ENCODE measurements at regions not wholly inside any gene's neighbourhood (a gene's known extent, or its start where the extent isn't known, plus 50 kb on each side); places are given as distances from the start of the nearest gene placed in this dataset.

DNA sequence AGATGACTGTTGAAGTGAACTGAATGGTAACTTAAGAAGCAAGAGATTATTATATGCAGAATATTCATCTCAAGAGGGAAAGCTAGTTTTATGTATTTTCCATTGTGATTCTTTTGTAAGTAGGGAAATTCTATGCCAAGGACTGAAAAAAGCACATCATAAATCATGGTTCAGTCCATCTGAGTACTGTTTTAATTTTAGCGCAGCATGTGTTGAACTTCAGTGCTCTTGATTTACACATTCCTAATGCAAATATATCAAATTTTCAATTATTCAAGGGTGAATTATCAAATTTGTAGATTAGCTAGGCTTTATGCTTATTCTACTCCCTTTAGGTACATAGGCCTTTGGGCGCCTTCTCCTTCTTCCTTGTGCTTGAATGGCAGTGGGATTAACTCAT lies 50.3 kb upstream of the TCF12 start:
- no peak for DNase-seq (ENCODE audit: low spot score)

DNA sequence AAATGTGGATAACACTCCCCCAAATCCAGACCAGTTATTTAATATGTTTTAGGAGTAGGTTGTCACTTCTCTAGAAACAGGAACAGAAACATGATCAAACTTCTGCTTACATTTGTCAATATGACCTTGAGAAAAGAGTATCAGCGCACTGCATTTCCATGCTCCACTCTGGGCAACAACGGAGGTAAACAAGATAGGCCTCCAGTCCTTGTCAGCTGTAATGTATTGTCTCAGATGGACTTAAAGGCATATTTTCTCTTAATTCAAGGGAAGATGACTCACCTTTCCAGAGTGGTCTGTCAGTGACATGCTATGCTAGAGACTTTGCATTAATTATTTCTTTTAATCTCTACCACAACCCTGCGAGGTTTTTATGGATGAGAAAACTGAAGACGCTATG lies 51.6 kb upstream of the TCF12 start:
- DNase-seq (ENCODE audit: low spot score), result no peak

DNA sequence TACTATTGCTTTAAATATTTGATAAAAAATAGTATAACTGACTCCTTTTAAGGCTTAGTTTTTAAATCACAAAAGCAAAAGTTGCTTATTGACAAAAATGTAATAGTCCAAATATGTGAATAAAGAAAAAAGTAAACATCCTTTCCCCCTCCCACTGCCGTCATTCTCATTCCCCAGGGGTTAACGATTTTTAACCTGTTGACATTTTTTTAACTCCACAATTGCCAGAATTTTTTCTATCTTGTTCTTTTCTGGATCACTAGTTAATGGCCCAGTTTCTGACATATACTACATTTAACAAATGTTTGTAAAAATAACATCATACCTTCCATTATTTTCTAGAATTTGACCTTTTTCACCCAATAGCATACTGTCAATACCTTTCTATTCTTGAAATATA lies 60.6 kb upstream of the TCF12 start:
- no peak for DNase-seq (ENCODE audit: low spot score)

DNA sequence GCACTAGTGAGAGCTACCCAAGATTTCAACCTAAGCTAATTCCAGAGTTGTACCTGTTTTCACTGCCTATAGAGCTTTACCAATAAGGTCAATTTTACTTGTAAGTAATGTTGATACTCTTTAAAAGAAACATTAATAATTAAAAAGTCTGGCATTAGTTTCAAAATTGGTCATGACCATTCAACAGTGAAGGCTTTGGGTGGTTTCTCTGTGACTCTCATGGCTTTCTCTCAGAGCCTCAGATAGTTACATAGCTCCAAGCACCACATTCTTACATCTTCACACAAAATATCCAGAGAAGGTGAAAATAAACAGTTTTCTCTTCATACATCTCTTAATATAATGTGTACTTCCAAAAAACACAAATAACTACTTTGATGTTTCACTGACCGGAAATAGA lies 61.5 kb upstream of the TCF12 start:
- no peak for DNase-seq (ENCODE audit: low spot score)

DNA sequence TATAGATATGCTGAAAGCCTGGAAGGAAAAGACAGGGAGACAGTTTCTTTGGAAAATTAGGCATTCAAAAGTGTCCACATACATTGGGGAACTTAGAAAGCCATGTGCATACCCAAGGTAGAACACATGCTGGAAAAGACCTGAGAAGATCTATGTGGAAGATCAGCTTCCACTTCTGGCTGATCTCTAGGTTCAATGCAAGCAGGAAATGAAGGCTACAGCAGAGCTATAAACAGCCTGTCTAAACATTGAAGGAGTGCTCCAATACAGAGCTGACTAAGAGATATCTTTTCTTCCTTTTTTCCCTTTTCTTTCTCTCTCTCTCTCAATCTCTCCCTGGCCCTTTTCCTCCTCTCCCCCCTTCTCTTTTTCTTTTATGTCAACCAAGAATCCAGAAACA lies 73.6 kb upstream of the TCF12 start:
- DNase-seq (ENCODE audit: low spot score), result no peak

DNA sequence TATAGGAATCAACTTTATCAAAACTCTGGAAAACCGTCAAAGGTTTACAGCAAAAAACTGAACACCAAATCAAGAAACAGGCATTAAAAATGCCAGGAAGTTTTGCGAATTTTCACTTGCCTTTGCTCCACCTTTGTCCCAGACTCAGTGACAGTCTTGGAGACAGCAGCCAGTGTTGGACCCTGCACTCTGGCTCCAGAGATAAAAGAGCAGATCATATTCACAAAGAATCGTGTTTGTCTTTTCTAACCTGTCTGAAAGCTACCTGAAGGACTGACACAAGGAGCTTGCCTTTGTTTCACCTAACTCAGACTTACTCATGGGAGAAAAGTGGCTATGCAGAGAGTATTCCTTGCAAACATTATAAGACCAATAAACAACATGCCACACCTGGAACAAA lies 74.0 kb upstream of the TCF12 start:
- no peak for DNase-seq (ENCODE audit: low spot score)

DNA sequence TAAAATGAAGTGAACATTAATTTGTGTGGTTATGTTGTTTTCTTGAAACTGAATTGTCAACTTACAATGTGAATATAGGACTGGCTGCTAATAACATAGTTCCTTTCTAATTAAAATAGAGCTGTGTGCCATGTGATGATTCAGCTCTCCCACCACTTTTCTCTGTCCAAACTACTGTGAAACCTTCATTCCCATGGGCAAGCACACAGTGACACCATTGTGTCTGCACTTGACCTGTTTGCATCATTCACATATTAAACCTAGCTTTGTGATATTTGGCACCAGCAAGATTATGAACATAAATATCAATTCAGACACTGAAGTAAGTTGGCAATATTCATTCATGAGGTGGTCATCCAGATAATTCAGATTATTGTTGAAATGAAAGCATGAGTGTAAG lies 78.8 kb upstream of the TCF12 start:
- no peak for DNase-seq (ENCODE audit: low spot score)

DNA sequence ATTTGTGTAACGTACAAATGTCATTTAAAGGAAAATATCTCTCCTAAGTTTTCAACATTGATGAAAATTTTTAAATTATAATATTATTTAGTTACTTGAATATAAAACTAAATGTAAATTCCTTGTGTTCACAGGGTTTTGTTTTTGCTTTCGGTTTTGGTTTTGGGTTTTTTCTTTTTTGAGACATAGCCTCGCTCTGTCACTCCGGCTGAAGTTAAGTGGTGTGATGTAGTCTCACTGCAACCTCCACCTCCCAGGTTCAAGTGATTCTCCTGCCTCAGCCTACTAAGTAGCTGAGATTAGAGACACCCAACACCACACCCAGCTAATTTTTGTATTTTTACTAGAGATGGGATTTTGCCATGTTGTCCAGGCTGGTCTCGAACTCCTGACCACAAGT lies 79.3 kb upstream of the TCF12 start:
- no peak for DNase-seq (ENCODE audit: low spot score)

DNA sequence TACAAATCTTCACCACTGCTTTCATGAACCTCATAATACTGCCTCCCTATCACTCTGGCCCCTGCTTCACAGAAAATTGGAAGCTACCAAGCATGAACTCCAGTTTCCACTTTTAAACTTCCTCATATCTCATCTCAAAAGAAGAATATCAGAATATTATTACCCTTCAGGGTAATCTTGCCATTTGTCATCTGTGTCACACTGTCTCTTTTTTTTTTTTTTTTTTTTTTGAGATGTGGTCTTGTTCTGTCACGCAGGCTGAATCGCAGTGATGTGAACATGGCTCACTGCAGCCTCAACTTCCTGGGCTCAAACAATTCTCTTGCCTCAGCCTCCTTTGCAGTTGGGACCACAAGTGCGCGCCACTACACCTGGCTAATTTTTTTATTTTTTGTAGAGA lies 80.4 kb upstream of the TCF12 start:
- DNase-seq (ENCODE audit: low spot score), result no peak

DNA sequence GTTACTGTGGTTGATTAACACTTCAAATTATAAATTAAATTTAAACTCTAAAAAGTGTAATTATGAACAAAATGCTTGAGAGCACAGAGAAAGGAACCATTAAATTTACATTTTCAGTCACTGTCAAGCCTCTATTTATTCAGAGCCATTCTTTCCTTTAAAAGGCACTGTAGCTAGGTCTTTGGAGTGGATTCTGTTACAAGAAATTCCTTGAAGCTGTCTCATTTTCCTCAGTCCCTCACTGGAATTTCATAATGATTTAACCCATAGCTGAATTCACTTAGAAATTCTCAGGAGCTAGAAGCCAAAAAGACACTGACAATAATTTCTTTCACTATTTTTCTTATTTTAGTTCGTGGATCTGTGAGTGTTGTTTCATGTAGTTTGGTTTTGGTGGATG lies 81.2 kb upstream of the TCF12 start:
- no peak for DNase-seq (ENCODE audit: low spot score)

DNA sequence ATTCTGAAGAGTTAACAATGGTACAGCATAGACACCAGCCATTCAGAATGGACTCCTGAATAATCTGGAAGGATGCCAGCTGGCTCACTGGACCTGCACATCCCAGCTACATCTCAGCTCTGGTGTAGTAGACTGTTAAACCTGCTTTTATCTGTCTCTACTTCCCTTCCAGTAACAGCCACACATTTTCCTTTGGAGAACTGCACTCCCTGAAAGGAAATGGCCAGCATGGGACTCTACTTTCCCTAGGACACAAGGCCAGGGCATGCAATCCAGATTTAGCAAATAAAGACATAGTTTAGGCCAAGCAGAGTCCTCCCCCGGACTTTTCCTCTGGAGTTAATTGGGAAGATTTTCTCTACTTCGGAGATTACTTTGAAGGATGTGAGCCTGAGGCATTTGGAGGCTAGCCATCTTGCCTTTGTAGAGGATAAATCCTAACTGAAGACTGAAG lies 82.7 kb upstream of the TCF12 start:
- DNase-seq (ENCODE audit: low spot score), result no peak

DNA sequence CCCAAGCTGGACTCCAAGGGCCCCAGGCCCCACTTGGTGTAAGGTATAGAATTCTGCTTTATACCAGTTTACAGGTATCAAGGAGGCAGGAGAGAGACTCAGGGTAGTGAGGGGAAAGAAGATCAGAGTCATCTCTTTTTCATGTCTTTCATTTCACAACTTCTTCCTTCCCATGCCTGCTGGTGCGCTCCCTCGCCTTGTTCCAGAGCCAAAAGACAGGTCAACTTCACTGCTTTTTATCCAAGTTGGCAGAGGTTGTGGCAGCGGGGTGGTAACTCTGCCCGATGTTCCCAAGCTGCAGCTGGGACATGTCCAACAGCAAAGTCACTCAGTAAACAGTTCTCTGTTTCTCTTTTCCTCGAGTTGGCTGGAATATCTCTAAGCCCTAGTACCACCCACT lies 86.3 kb upstream of the TCF12 start:
- DNase-seq (ENCODE audit: low spot score), result peak; percentile 61

DNA sequence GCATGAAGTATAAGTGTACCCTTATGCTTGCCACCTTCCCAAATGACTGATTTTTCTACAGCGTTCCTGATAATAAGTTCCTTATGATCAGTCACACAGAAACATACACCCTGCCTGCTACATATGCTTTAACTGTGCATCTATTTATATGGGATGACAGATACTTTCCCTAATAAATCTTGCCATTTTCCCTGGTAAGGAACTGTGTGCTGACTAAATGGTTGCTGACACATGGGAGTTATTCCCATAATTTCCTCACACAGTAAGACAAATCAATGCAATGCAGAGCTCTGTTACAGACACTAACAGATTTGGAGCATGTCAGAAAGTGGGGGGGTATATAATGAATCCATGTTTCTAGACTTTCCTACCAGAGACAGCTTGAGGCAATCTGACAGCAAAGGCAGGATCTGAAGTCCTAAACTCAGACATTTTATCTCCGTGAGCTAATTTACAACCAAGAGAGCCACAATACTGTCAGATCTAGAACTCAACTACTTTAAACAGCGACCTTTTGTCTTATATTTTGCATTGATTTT lies 86.9 kb upstream of the TCF12 start:
- no peak for DNase-seq (ENCODE audit: low spot score)

DNA sequence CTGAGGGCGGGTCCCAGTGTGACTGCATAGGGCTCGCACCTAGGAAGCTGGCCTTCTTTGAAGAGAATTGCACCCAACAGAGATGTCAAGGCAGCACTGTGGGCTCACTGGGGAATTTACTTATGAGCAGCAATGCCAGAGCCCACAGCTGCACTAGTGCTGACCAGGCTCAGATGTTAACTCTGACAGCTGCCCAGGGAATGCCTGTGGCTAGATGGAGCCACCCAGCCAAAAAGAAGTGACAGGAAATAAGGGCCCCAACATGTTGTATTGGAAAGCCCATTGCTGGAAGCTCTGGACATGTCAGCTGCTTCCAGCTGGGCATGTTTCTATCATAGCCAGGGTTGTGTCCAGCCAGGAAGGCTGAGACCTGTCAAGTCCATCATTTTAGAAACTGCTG lies 90.9 kb upstream of the ZNF280D start:
- peak; percentile 42 for DNase-seq (ENCODE audit: low spot score)

DNA sequence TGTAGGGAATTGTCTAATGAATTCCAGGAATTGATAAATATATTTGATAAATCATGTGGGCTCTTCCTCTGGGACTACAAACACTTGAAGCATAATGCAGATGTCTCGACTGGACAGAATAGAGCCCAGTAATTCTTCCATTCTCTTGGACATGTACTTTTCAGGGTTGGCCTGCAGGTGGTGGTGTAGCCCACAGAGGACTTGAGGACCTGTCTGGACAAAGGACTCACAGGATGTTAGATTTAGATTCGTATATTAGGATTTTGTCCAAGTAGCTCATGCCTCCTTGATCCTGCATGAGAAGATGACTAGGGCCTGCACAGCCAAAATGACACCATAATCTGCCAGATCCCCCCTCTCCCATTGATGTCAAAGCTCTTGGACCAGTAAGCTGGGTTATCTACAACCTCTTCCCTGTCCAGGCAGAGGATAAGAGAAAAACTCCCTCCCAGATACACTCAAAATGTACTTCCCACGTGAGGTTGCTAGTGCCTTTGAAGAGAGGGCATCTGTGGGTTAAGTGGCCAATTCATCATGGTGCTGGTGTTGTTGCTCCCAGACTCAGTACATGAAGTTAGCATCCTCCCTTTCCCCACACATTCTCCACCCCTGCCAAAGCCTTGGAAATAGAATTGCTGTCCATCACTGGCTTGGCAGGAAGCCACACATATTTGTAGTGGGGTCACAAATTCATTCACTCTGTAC lies 88.6 kb upstream of the ZNF280D start:
- peak; percentile 74 for DNase-seq (ENCODE audit: low spot score)

DNA sequence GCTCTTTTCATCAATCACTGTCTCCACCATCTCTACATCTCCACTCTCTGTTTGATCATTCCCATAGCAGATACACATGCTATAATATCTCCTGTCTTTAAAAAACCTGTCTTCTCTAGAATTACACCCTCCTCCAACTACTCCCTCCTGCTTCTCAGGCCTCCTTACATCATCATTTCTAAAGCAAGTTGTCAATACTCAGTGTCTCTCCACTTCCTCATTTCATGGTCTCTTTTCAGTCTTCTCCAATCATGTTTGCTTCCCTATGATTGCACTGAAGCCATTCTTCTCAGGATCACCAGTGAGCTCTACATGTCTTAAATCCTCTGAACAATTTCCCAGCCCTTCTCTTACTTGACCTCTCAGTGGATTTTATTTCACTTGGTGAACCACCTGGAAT lies 87.0 kb upstream of the ZNF280D start:
- no peak for DNase-seq (ENCODE audit: low spot score)

DNA sequence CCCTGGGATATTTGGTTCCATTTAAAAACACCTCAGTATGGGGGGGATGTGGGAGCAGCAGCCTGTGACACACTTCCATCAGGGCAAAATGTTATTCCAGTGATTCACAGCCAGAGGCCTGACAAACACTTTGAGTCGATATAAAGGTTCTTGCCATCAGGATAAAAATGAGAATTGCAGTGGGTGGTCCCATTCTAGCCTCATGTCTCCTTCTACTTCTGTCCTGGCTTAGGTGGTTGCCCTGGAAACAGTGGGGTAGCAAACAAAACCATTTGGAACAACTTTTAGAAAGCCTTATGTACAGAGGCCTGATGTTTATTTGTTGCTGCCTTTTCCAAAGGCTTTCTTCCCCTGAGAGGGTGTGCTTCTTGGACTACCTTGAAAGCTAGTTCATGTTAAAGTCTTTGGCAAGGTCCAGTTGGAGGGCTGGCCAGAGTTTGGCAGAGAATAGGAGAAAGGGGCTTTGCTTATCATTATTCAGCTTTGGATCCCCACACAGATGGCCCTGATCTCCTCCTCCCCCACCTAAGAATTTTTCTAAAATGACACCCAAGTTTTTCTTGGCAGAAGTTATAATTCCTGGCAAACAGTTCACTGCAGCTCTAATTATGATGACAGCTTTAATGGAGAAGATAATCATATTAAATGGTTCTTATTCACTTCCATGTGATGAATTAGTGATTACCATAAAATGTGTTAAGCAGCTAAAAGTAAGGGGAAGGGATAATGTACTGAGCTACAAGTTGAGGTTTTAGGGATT lies 84.2 kb upstream of the ZNF280D start:
- DNase-seq (ENCODE audit: low spot score), result peak; percentile 17

DNA sequence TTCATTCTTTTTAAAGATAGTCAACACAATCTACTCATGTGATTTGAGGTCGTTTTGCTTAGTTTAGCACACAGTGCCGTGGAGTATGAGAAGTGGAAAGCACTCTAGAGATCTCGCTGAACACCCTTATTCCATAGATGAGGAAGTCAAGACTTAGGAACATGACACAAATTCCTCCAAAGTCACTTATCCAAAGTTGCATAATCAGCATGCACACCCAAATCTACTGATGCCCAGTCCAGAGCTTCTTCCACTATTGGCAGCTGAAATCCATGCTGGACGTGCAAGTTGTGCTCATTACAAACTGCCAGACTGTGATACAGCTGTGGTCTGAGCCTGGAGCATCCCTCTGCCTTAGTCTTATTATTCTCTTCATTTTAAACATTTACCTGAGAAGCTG lies 83.5 kb upstream of the ZNF280D start:
- no peak for DNase-seq (ENCODE audit: low spot score)

DNA sequence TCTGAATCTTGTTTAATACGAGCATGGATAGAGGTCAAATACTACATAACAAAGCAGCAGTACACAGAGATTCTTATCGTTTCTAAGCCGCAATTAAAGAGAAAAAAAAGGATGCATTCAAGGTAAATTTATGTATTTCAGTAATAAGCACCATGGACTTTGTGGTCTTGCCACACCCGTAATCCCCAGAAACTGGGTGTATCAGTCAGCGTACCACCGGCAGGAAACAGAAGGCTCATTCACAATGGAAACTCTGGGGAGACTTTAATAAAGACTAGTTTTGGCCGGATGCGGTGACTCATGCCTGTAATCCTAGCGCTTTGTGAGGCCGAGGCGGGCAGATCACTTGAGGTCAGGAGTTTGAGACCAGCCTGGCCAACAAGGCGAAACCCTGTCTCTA lies 81.9 kb upstream of the ZNF280D start:
- DNase-seq (ENCODE audit: low spot score), result peak; percentile 91

DNA sequence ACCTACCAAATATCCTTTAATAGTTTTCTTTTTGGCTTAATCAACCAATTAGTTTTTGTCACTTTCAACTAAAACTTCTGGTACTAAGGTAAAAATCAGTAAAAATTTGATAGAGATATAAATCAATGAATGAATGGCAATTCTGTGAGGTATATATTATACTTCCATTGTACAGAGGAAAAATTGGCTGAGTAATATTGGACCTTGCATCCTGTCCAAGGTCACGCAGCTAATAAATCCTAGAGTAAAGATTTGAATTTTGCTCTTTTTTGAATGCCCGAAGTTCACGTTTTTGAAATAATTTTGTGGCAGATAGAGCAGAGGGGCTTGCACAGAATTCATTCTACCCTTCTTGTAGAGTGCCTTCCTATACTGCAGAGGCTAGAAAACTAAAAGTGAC lies 81.1 kb upstream of the ZNF280D start:
- DNase-seq (ENCODE audit: low spot score), result no peak

DNA sequence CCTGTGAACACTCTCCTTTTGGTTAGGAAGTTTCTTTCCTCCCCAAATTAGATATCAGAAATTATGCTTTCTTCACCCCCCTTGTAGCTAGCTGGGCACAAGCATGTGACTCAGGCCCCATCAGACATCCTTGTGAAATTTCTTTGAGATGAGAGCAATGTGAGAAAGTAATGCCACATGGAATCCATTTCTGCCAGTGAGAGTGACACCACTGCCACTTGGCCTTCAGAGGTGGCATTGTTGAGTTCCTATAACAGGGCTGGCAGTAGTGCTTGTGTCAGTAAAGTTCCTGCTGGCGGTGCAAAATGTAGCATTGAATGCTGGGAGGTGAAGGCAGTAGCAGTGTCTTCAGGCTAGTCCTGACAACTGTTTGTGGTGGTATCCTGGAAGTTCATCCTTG lies 80.7 kb upstream of the ZNF280D start:
- no peak for DNase-seq (ENCODE audit: low spot score)

DNA sequence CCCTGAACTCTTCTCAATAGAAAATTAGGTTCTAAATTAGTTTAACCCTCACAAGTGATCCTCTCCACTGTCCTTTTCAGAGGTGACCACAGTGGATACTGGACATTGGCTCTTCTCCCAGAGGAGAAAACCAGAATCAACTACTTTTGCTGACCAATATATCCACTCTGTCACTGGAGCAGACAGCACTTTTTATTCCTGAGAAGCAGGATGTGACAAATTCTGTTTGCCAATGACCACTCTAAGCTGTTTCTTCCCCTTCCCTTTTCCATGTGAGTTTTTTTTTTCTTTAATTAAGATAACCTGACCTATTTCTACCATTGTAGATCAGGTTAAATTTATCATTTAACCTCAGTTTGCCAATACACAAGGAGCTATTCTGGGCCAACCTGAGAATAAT lies 79.7 kb upstream of the ZNF280D start:
- no peak for DNase-seq (ENCODE audit: low spot score)

DNA sequence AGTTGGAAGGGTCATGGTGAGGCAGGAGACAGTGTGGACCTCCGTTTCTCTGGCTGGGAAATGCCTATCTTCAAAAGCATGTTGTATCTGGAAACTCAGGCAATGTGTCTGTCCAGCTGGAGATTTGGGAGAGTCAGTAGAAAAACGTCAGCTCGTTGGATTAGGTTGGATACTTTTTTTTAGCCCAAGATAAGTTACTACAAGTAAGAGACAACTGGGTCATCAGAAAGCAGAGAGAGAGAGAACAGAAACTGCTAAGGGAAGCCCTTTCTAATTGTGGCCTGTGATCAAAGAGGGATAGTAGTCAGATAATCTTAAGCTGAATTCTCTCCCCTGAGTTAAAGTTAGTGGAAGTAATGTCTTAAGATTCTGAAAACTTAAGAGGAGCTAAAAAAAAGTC lies 78.9 kb upstream of the ZNF280D start:
- no peak for DNase-seq (ENCODE audit: low spot score)
